KMS-11 (cell line): ENCODE measurements at regions not wholly inside any gene's neighbourhood (a gene's known extent, or its start where the extent isn't known, plus 50 kb on each side); places are given as distances from the start of the nearest gene placed in this dataset.
"Not testable (repeated sequence)": the region's sequence is repeated elsewhere in the genome, so short reads cannot be mapped to it uniquely, and the experiment has no call there.

Experiments
- H2AFZ ChIP-seq: fragments of 200-600 bp; sonication (generic); 2 replicates; pipeline ENCODE4 v1.6.1; 2016; ENCODE audit warnings: antibody characterized with exemption, mixed run types, low read depth
- H3K27ac ChIP-seq: fragments of 200-600 bp; sonication (generic); 2 replicates; pipeline ENCODE4 v1.6.1; 2016; ENCODE audit warnings: mild to moderate bottlenecking, mixed run types
- H3K27me3 ChIP-seq: fragments of 200-600 bp; sonication (generic); 2 replicates; pipeline ENCODE4 v1.6.1; 2017; ENCODE audit warnings: mild to moderate bottlenecking, low read depth, mixed run types, moderate library complexity; ENCODE audit not compliant: insufficient read depth
- H3K36me3 ChIP-seq: fragments of 200-600 bp; sonication (generic); 2 replicates; pipeline ENCODE4 v1.6.1; 2017; ENCODE audit warnings: mild to moderate bottlenecking, mixed run types; ENCODE audit not compliant: insufficient read depth
- H3K4me1 ChIP-seq: fragments of 200-600 bp; sonication (generic); 2 replicates; pipeline ENCODE4 v1.6.1; 2016; ENCODE audit warnings: mild to moderate bottlenecking, low read depth, mixed run types; ENCODE audit not compliant: poor library complexity, severe bottlenecking
- H3K4me2 ChIP-seq: fragments of 200-600 bp; sonication (generic); 2 replicates; pipeline ENCODE4 v1.7.0; 2016; ENCODE audit warnings: mild to moderate bottlenecking, mixed run types
- H3K4me3 ChIP-seq: fragments of 200-600 bp; sonication (generic); IDR thresholded peaks from 2 replicates; pipeline ENCODE4 v1.6.1; 2017; ENCODE audit warnings: low read depth, low read length, mixed read lengths; ENCODE audit not compliant: insufficient read depth
- H3K79me2 ChIP-seq: fragments of 200-600 bp; sonication (generic); 2 replicates; pipeline ENCODE4 v1.6.1; 2016; ENCODE audit warnings: low read depth, mixed run types; ENCODE audit not compliant: insufficient read depth
- H3K9ac ChIP-seq: fragments of 200-600 bp; sonication (generic); 2 replicates; pipeline ENCODE4 v1.6.1; 2016; ENCODE audit warnings: mild to moderate bottlenecking, mixed run types
- H4K20me1 ChIP-seq: fragments of 200-600 bp; sonication (generic); 2 replicates; pipeline ENCODE4 v1.6.1; 2016; ENCODE audit warnings: mild to moderate bottlenecking, mixed run types; ENCODE audit not compliant: insufficient read depth
- CTCF ChIP-seq: fragments of 200-600 bp; sonication (generic); conservative IDR thresholded peaks from 2 replicates; pipeline ENCODE4 v1.6.1; 2017; ENCODE audit warnings: low read depth, mild to moderate bottlenecking, antibody characterized with exemption, low read length, moderate library complexity, mixed read lengths

- Histone ChIP-seq H3K27ac (peak overlapping the region; percentile 10; the same call in 1 of the 2 replicates), H3K4me2 (peak overlapping the region; percentile 2; the same call in 1 of the 2 replicates), H3K36me3 (no peaks in the 10 kb centered on the region), H2AFZ (peak overlapping the region; percentile 39; the same call in 1 of the 2 replicates), H3K4me1 (peaks cover 19% of the 10 kb centered on the region), H3K79me2 (no peaks in the 10 kb centered on the region), H3K9ac (no peak overlapping the region), H4K20me1 (no peaks in the 10 kb centered on the region), H3K27me3 (no peaks in the 10 kb centered on the region), H3K4me3 (no peak overlapping the region)
- TF ChIP-seq CTCF = no peak
These were observed 391.0 kb downstream of the CHSY3 start for GRCh38 chr5:130295235-130295634.

- Histone ChIP-seq H2AFZ (peak overlapping the region; percentile 39; the same call in 1 of the 2 replicates), H3K4me1 (peaks cover 19% of the 10 kb centered on the region)
- H3K79me2 ChIP-seq, H3K27me3 ChIP-seq, H3K4me3 ChIP-seq, H3K36me3 ChIP-seq, H3K27ac ChIP-seq, H4K20me1 ChIP-seq, H3K9ac ChIP-seq, H3K4me2 ChIP-seq: not testable (repeated sequence)
These were observed 390.5 kb downstream of the CHSY3 start for GRCh38 chr5:130294798-130295197.

- Histone ChIP-seq H3K4me1 (peaks cover 9% of the 10 kb centered on the region), H3K27ac (no peak overlapping the region), H3K27me3 (no peaks in the 10 kb centered on the region), H3K36me3 (no peaks in the 10 kb centered on the region), H3K4me3 (no peak overlapping the region), H2AFZ (no peak overlapping the region), H3K9ac (no peak overlapping the region), H4K20me1 (no peaks in the 10 kb centered on the region), H3K79me2 (no peaks in the 10 kb centered on the region), H3K4me2 (no peak overlapping the region)
- TF ChIP-seq CTCF = no peak
These were observed 386.0 kb downstream of the CHSY3 start for GRCh38 chr5:130290219-130290618.

- H3K4me3 ChIP-seq = no peak overlapping the region
- no peaks in the 10 kb centered on the region for H4K20me1 ChIP-seq
- no peaks in the 10 kb centered on the region for H3K79me2 ChIP-seq
- no peak overlapping the region for H2AFZ ChIP-seq
- no peak for TF ChIP-seq CTCF
- H3K27me3 ChIP-seq = no peaks in the 10 kb centered on the region
- no peaks in the 10 kb centered on the region for H3K36me3 ChIP-seq
- H3K9ac ChIP-seq = no peak overlapping the region
- H3K4me1 ChIP-seq = peaks cover 1% of the 10 kb centered on the region
- H3K4me2 ChIP-seq = no peak overlapping the region
- no peak overlapping the region for H3K27ac ChIP-seq
These were observed 385.1 kb downstream of the CHSY3 start for GRCh38 chr5:130289132-130290088.

DNA sequence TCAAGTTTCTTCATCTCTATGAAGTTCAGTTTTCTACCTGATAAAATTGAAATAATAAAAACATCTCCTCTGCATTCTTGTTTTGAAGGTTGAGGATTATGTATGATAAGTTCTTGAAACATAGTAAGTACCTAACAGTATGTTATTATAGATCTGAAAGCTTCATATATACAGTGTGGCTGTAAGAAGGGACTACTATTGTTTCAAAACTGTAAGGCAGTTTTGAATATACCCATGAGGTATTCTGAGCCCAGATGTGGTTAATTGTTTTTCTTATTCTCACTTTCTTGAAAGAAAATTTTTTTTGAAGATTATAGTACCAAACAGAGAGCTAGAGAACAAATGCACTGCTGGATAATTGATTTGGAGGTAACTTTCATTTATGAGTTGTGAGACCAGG is 383.2 kb downstream of the CHSY3 start:
- H4K20me1 ChIP-seq = no peaks in the 10 kb centered on the region
- no peak overlapping the region for H3K9ac ChIP-seq
- H3K79me2 ChIP-seq = no peaks in the 10 kb centered on the region
- H3K4me2 ChIP-seq = no peak overlapping the region
- H3K4me3 ChIP-seq = no peak overlapping the region
- no peak for TF ChIP-seq CTCF
- H3K36me3 ChIP-seq = no peaks in the 10 kb centered on the region
- no peak overlapping the region for H2AFZ ChIP-seq
- H3K4me1 ChIP-seq = no peaks in the 10 kb centered on the region
- H3K27ac ChIP-seq = no peak overlapping the region
- no peaks in the 10 kb centered on the region for H3K27me3 ChIP-seq
